Activated T-cell treated with anti-CD3 and anti-CD28 coated beads, Interleukin-2, amount 50 U/mL, for 24 hours (primary cell): ENCODE measurements at regions not wholly inside any gene's neighbourhood (a gene's known extent, or its start where the extent isn't known, plus 50 kb on each side); places are given as distances from the start of the nearest gene placed in this dataset.

Experiments used
- DNase-seq: peaks from one replicate; pipeline ENCODE4 v3.0.0-alpha.2; 2020
- H3K27ac Mint-ChIP-seq: 2 replicates; pipeline ENCODE4 v1.8.0; 2020; ENCODE audit warnings: mild to moderate bottlenecking, mixed read lengths
- H3K27me3 Mint-ChIP-seq: 2 replicates; pipeline ENCODE4 v1.8.0; 2020; ENCODE audit warnings: mixed read lengths
- H3K36me3 Mint-ChIP-seq: 2 replicates; pipeline ENCODE4 v1.8.0; 2020; ENCODE audit warnings: low read depth, mixed read lengths
- H3K4me1 Mint-ChIP-seq: 2 replicates; pipeline ENCODE4 v1.8.0; 2020; ENCODE audit warnings: low read depth, mixed read lengths
- H3K4me3 Mint-ChIP-seq: 2 replicates; pipeline ENCODE4 v1.8.0; 2020; ENCODE audit warnings: mild to moderate bottlenecking, moderate library complexity, mixed read lengths
- H3K9me3 Mint-ChIP-seq: 2 replicates; pipeline ENCODE4 v1.8.0; 2020; ENCODE audit warnings: mixed read lengths

DNA sequence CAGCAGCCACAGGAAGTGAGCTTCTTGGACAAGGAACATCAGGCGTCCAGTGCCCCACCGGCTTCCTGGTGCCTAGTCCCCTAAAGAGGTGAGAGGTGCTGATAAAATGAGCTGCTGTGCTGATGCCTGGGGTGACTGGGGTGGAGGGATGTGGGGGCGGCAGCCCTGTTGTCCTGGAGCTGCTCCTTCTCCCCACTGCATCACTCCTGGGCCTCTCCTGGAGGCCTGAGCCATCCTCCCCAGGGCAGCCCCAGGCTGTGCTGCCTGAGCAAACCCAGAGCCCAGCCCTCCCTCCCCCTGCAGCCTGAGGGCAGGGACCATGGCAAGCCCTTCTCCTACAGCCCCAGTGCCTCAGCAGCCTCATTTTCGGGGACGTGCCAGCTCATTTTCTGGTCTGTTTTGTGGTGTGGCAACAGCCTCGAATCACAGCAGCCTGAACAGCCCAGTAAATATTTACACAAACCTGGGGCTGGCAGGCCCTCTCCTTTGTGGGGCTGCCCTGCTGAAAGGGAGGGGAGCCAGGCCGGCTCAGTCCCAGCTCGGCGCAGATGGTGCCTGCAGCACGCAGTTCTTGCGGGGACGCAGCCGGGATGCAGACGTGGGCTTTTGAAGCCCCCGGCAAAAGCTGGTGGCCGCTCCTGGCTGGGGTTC, 259.9 kb downstream of the DLL1 start:
- no peaks in the 10 kb centered on the region for H3K36me3 Mint-ChIP-seq
- H3K27me3 Mint-ChIP-seq: no peaks in the 10 kb centered on the region
- no peak overlapping the region for H3K4me3 Mint-ChIP-seq
- no peak overlapping the region for H3K27ac Mint-ChIP-seq
- no peaks in the 10 kb centered on the region for H3K4me1 Mint-ChIP-seq
- H3K9me3 Mint-ChIP-seq: peaks cover 8% of the 10 kb centered on the region
- DNase-seq: no peak

DNA sequence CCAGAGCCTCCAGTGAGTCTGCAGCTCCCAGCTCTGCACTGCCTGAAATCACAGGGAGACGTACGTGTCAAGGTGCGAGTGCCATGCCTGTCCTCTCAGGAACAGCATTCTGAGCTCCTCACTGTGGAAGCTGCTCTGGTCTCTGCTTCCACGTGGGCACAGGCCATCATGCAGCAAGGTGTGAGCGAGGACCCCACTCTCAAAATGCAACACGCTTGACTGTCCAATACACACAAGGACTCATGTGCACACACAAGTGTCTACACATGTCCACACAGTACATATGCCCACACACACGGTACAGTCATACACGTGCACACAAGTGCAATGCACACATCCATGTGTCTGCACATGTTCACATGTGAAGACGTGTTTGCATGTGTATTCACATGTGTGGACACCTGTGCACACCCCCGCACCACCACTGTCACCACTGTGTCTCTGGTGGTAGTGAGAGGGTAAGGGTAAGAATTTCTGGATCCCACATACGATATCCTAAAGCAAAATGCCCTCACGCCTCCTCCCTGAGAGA, 260.5 kb downstream of the DLL1 start:
- peaks cover under 1% of the 10 kb centered on the region for H3K27me3 Mint-ChIP-seq
- H3K27ac Mint-ChIP-seq: no peak overlapping the region
- DNase-seq: no peak
- H3K9me3 Mint-ChIP-seq: peaks cover 4% of the 10 kb centered on the region
- H3K4me1 Mint-ChIP-seq: no peaks in the 10 kb centered on the region
- H3K4me3 Mint-ChIP-seq: no peak overlapping the region
- H3K36me3 Mint-ChIP-seq: no peaks in the 10 kb centered on the region

DNA sequence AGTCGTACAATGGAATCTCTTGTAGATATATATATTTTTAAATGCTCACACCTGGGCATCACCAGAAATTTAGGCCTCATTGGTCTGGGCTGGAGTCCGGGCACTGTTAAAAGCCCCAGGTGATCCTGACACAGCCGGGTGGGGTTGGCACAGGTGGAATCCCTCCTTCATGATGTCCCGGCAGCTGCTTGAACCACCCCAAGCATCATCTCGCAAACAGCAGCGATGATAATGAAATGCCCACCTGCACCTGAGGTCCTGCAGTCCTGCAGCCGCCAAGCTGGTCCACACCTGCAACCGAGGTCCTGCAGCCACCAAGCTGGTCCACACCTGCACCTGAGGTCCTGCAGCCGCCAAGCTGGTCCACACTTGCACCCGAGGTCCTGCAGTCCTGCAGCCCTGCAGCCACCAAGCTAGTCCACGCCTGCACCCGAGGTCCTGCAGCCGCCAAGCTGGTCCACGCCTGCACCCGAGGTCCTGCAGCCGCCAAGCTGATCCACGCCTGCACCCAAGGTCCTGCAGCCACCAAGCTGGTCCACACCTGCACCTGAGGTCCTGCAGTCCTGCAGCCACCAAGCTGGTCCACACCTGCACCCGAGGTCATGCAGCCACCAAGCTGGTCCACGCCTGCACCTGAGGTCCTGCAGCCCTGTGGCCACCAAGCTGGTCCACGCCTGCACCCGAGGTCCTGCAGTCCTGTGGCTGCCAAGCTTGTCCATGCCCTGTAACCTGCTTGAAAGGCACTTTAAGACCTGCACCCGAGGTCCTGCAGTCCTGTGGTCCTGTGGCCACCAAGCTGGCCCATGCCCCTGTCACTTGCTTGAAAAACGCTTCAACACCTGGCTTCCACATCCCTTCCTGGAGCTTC, 261.2 kb downstream of the DLL1 start:
- Mint-ChIP-seq H3K4me1 (no peaks in the 10 kb centered on the region), H3K27me3 (peaks cover 8% of the 10 kb centered on the region), H3K4me3 (no peak overlapping the region), H3K36me3 (no peaks in the 10 kb centered on the region), H3K9me3 (peaks cover 4% of the 10 kb centered on the region), H3K27ac (no peak overlapping the region)
- peak; percentile 5 for DNase-seq

DNA sequence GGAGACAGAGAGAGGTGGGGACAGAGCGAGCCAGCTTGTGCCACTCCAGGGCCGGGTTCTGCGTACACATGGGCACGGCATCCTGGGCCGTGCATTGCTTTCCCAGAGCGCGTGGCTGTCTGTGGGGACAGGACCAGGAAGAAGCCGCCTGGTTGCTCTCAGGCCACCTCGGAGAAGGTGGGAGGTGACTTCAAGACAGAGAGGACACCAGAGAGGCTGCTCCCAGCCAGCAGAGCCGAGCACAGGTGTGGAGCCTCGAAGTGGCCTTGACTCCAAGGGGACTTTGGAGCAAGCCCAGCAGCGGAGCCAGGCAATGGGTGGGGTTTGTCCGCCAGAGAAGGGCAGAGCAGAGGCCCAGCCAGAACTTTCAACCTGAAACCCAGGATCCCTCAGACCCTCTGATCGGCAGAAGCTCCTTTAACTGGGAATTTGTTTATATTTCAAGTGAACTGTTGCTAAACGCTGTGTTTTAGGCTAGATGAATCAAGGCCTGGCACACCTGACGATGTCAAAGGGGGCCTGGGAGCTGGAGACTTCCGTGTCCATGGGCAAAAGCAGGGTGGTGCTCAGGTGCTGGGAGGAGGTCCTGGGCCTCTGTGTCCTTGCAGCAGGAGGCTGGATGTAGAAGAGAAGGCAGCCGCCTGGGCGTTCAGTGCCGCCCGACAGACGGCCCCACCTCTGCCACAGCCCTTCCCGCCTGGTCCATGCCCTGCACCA, 262.1 kb downstream of the DLL1 start:
- H3K27ac Mint-ChIP-seq: no peak overlapping the region
- H3K9me3 Mint-ChIP-seq: peaks cover 4% of the 10 kb centered on the region
- H3K27me3 Mint-ChIP-seq: peaks cover 10% of the 10 kb centered on the region
- no peak overlapping the region for H3K4me3 Mint-ChIP-seq
- H3K36me3 Mint-ChIP-seq: no peaks in the 10 kb centered on the region
- no peaks in the 10 kb centered on the region for H3K4me1 Mint-ChIP-seq
- peak; percentile 16 for DNase-seq

DNA sequence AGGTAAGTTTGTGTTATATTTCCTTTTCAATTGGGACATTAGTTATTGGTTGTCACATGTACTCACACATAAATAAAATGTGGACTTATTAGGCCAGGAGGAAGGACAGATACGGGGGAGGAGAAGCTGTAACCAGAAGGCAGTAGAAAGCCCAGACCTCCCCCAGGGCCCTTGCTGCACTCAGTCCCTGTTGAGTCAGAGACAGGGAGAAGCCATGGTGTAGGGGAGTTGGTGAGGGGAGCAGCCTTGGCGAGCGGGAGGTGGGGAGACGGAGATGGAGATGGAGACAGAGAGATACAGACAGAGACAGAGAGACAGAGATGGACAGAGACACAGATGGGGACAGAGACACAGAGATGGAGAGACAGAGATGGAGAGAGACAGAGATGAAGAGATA, 263.2 kb downstream of the DLL1 start:
- no peaks in the 10 kb centered on the region for H3K36me3 Mint-ChIP-seq
- H3K4me1 Mint-ChIP-seq: no peaks in the 10 kb centered on the region
- no peak for DNase-seq
- no peaks in the 10 kb centered on the region for H3K9me3 Mint-ChIP-seq
- no peak overlapping the region for H3K4me3 Mint-ChIP-seq
- H3K27me3 Mint-ChIP-seq: peaks cover 12% of the 10 kb centered on the region
- H3K27ac Mint-ChIP-seq: no peak overlapping the region

DNA sequence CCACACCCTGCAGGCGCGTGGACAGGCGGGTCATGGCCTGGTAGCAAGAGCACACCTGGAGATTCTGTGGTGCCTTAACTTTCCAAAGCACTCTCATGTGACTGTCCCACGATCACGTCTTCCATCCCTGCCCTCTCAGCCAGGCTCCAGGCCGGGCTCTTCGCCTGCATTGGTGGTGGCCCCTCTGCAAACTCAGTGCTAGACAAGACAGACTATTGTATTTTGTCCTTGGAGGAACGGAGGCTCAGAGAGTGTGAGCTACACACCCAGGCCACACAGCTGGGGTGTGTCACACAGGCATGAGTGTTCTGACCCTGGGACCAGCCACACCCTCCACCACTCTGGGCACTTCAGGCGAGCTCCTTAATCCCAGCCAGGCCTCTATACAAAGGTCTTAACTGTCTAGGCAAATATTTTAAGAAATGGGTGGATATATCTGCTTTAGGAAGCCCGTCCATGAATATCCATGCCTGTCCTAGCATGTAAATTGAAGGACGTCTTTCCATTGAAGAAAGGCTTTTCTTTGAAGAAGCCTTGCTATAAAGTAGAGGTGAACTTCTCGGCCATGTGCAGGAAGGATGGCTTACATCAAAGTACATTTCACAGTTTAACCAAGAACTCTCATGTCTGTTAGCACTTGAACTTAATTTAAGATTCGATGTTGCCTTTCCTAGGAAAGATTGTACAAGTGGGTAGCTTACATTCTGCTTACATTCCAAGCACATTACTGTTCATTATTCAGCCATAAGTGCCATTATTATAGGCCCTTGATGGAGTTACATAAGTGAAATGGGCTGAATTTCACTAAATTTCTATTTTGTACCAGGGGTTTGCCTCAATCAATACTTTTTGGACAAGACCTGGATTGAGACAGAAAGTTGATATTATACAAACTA, 263.9 kb downstream of the DLL1 start:
- Mint-ChIP-seq H3K27ac (no peak overlapping the region), H3K36me3 (no peaks in the 10 kb centered on the region), H3K4me3 (no peak overlapping the region), H3K4me1 (no peaks in the 10 kb centered on the region), H3K27me3 (peaks cover 18% of the 10 kb centered on the region), H3K9me3 (no peaks in the 10 kb centered on the region)
- DNase-seq: peak; percentile 14

DNA sequence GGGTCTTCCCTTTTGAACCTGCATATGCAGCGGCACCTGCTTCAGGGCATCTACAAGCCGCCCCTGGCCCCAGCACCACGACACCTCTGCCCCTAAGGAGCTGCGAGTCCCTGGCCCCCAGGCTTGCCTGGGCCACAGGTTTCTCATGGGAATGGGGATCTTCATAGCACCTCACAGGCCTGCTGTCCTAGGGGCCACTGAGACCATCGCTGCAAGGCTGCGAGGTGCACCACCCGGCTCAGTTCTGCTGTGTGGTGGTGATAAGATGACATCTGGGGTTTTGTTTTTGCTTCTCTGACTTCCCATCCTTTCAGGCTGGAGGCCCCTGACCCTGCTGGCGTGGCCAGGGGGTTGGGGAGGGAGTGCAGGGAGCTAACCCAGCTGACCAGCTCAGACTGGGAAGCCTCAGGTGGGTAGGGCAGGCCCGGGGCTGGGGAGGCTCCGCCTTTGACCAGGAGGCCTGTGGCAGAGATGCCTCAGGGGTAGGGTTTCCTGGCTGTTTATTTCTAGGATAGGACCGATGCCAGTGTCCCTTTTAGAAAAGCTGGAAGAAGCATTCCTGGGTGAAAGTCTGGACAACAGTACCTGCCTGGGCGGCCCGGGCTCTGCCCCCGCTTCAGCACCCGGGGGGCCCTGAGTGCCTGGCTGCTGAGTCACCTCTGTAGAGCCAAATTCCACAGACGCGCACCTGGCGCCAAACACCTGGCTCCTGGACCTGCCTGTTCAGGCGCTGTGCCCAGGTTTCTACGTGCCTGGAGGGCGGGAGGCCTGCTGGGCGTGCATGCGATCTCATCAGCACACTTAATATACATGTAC, 264.7 kb downstream of the DLL1 start:
- H3K4me1 Mint-ChIP-seq: no peaks in the 10 kb centered on the region
- peak; percentile 12 for DNase-seq
- H3K27ac Mint-ChIP-seq: no peak overlapping the region
- peaks cover 26% of the 10 kb centered on the region for H3K27me3 Mint-ChIP-seq
- no peaks in the 10 kb centered on the region for H3K36me3 Mint-ChIP-seq
- H3K9me3 Mint-ChIP-seq: no peaks in the 10 kb centered on the region
- H3K4me3 Mint-ChIP-seq: no peak overlapping the region

DNA sequence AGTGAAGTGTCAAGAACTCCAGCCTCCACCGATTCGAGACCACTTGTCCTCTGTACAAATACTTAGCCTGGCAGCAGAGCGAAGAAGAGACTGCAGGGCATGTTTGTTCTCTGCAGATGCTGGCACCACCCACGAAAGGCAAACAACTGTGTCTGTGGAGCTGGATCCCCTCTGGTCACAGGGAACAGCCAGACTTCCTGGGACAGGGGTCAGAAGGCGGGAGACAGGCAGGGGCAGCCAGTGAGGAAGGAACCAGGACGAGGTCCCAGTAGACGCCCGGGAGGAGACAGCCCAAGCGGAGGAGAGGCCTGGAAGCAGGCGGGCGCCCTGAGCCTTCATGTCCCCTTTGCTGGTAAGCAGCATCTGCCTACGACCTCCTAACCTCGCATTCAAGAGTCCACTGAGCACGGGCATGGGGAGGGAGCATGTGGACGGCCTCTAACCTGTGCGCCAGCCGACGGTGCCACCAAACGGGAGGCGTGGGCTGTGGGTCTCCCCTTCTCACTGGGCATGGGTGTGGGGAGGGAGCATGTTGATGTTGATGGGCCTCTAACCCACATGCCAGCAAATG, 265.5 kb downstream of the DLL1 start:
- no peak for DNase-seq
- Mint-ChIP-seq H3K4me3 (no peak overlapping the region), H3K27me3 (peaks cover 26% of the 10 kb centered on the region), H3K27ac (no peak overlapping the region), H3K4me1 (no peaks in the 10 kb centered on the region), H3K36me3 (no peaks in the 10 kb centered on the region), H3K9me3 (no peaks in the 10 kb centered on the region)

DNA sequence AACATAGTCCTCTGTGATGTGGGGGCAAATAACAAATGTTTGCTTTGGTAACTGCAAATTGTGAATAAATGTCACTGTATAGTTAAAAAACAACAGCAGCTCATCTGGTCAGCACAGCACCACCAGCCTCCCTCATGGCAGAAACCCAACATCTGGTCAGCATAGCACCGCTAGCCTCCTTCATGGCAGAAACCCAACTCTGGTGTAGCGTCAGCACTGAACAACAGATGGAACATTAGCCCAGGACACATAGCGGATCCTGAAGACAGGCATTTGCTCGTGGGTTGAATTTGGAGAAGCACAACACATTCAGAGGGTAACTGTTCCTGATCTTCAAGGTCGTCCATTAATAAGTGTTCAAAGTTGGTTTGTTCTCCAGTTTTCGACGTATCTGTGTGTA, 265.9 kb downstream of the DLL1 start:
- H3K36me3 Mint-ChIP-seq: no peaks in the 10 kb centered on the region
- no peaks in the 10 kb centered on the region for H3K4me1 Mint-ChIP-seq
- no peaks in the 10 kb centered on the region for H3K9me3 Mint-ChIP-seq
- H3K4me3 Mint-ChIP-seq: no peak overlapping the region
- no peak for DNase-seq
- no peak overlapping the region for H3K27ac Mint-ChIP-seq
- H3K27me3 Mint-ChIP-seq: peaks cover 26% of the 10 kb centered on the region

DNA sequence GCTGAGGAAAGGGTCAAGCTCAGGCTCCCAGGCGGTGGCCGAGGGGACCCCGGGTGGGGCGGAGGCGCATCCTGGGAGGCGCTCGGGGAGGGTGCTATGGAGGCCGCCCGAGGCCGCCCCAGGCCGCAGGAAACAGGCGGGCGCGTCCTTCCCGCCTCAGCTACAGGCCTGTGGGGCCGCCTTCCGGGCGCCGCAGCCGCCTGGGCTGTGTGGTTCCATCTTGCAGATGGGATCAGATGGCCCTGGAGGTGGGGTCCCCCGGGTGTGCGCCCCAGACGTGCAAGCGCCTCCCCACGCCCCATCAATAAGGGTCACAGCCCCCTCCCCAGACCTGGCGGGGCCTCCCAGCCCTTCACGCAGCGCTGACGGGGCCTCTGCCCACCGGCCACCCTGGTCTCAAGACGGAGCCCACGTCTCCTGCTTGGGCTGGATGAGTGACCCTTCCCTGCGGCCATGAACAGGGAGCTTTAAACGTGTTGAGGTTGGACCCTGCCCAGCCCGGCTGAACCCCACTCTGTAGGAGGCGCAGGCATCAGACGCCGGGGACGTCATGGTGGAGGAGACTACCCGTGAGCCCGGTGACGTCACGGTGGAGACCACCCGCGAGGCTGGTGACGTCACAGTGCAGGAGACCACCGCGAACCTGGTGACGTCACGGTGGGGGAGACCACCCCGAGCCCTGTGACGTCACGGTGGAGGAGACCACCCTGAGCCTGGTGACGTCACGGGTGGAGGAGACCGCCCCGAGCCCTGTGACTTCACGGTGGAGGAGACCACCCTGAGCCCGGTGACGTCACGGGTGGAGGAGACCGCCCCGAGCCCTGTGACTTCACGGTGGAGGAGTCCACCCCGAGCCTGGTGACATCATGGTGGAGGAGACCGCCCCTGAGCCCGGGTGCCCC, 267.0 kb downstream of the DLL1 start:
- H3K9me3 Mint-ChIP-seq: no peaks in the 10 kb centered on the region
- no peaks in the 10 kb centered on the region for H3K36me3 Mint-ChIP-seq
- H3K4me1 Mint-ChIP-seq: no peaks in the 10 kb centered on the region
- H3K27ac Mint-ChIP-seq: no peak overlapping the region
- H3K27me3 Mint-ChIP-seq: peaks cover 33% of the 10 kb centered on the region
- H3K4me3 Mint-ChIP-seq: no peak overlapping the region
- peak; percentile 19 for DNase-seq

DNA sequence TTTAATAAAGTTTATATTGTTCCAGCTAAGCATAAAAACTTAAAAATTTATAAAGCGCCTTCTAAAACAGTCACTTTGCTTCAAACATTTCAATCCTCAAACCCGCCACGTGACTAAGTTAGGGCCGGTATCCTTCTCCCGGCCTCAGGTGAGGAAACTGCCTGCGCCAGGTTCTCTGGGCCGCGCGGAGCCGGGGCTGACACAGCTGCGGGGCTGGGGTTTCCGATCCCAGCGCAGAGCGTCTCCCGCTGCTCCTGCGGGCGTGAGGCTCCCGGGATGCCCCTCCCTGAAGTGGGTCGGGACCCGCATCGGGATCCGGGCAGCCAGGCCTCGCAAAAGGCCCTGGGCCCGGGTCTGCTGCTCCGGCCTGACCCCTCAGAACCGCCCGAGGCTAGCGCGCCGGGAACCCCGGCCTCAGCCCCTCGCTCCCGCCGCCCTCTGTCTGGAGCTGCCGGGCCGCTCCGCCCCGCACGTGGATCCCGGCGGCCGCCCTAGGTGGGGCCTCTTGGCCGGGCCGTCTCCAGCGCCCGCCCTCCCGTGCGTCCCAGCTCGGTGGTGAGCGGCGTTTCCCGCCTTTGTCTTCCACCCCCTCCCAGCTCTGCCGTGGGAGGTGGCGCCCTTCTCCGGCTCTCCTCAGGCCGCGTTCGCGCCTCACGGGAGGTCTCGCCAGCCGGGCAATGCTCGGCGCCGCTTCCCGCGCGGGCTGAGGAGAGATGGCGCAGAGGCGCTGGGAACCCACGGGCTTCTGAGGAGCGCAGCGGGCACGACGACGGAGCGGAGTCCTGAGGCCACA, 267.9 kb downstream of the DLL1 start:
- Mint-ChIP-seq H3K27me3 (peaks cover 38% of the 10 kb centered on the region), H3K27ac (no peak overlapping the region), H3K4me3 (no peak overlapping the region), H3K9me3 (no peaks in the 10 kb centered on the region), H3K36me3 (no peaks in the 10 kb centered on the region), H3K4me1 (no peaks in the 10 kb centered on the region)
- DNase-seq: peak; percentile 24

DNA sequence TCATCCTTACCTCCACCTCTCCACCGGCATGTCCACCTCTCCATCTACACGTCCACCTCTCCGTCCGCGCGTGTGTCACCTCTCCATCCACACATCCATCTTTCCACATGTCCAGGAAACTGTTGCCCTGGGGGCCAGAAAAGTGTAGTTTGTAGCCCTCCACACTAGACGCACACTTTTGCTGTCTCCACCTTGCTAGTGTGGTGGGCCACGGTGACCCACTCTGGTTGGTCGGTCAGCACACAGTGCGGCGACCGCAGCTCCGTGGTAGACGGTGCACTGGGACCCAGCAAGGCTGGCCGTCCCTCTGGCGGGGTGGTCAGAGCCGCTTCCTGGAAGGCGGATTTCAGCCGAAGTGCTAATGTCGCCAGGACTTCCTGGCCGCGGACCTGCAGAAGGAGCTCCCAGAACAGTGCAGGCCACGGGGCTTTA, 268.6 kb downstream of the DLL1 start:
- peaks cover 40% of the 10 kb centered on the region for H3K27me3 Mint-ChIP-seq
- no peak overlapping the region for H3K27ac Mint-ChIP-seq
- H3K4me1 Mint-ChIP-seq: no peaks in the 10 kb centered on the region
- no peak overlapping the region for H3K4me3 Mint-ChIP-seq
- no peaks in the 10 kb centered on the region for H3K9me3 Mint-ChIP-seq
- peak; percentile 16 for DNase-seq
- H3K36me3 Mint-ChIP-seq: no peaks in the 10 kb centered on the region
